ENCODE measurements at regions not wholly inside any gene's neighbourhood (a gene's known extent, or its start where the extent isn't known, plus 50 kb on each side); places are given as distances from the start of the nearest gene placed in this dataset.

GRCh38 chr18:39485696-39486095, 1920.1 kb upstream of the CELF4 start:
- TF ChIP-seq CTCF (conservative IDR thresholded peaks at IDR 0.05; ENCODE audit: low read length) (no peak), EZH2phosphoT487 (IDR thresholded peaks at IDR 0.05; ENCODE audit: borderline replicate concordance, low read depth, low read length) (no peak)
